ENCODE measurements at regions not wholly inside any gene's neighbourhood (a gene's known extent, or its start where the extent isn't known, plus 50 kb on each side); places are given as distances from the start of the nearest gene placed in this dataset.

- no peak for DNase-seq
These were observed 857.3 kb downstream of the RNF144A start for GRCh38 chr2:7774481-7774880.

- DNase-seq: no peak
These were observed 860.5 kb downstream of the RNF144A start for GRCh38 chr2:7777668-7778067.

- no peak for DNase-seq
These were observed 863.1 kb downstream of the RNF144A start for GRCh38 chr2:7780321-7780720.

- no peak for DNase-seq
These were observed 868.5 kb downstream of the RNF144A start for GRCh38 chr2:7785700-7786099.

GRCh38 chr2:7788736-7789135 is 871.5 kb downstream of the RNF144A start:
- DNase-seq: no peak

GRCh38 chr2:7792031-7792651 is 874.9 kb downstream of the RNF144A start:
- no peak for DNase-seq

GRCh38 chr2:7795778-7796563 is 878.8 kb downstream of the RNF144A start:
- no peak for DNase-seq

- no peak for DNase-seq
These were observed 881.8 kb upstream of the ID2 start for GRCh38 chr2:7800031-7800430.

GRCh38 chr2:7801212-7801611 is 880.6 kb upstream of the ID2 start:
- DNase-seq: no peak

- DNase-seq: no peak
These were observed 878.3 kb upstream of the ID2 start for GRCh38 chr2:7803515-7803914.

GRCh38 chr2:7809640-7810039 is 872.2 kb upstream of the ID2 start:
- DNase-seq: peak in 1 of 2 experiments; percentile 10

- no peak for DNase-seq
These were observed 870.8 kb upstream of the ID2 start for GRCh38 chr2:7811073-7811472.

GRCh38 chr2:7812231-7812995 is 869.4 kb upstream of the ID2 start:
- DNase-seq: no peak

- no peak for DNase-seq
These were observed 868.1 kb upstream of the ID2 start for GRCh38 chr2:7813541-7814292.

GRCh38 chr2:7815726-7816125 is 866.1 kb upstream of the ID2 start:
- no peak for DNase-seq

GRCh38 chr2:7816233-7816632 is 865.6 kb upstream of the ID2 start:
- no peak for DNase-seq

GRCh38 chr2:7816944-7817343 is 864.9 kb upstream of the ID2 start:
- no peak for DNase-seq

GRCh38 chr2:7819316-7819715 is 862.5 kb upstream of the ID2 start:
- no peak for DNase-seq

GRCh38 chr2:7819850-7820249 is 862.0 kb upstream of the ID2 start:
- DNase-seq: no peak

GRCh38 chr2:7824211-7824610 is 857.6 kb upstream of the ID2 start:
- DNase-seq: no peak

- no peak for DNase-seq
These were observed 856.1 kb upstream of the ID2 start for GRCh38 chr2:7825591-7826312.

- no peak for DNase-seq
These were observed 855.2 kb upstream of the ID2 start for GRCh38 chr2:7826656-7827055.

GRCh38 chr2:7829241-7829640 is 852.6 kb upstream of the ID2 start:
- DNase-seq: no peak
